GM12872 (cell line): ENCODE measurements at regions not wholly inside any gene's neighbourhood (a gene's known extent, or its start where the extent isn't known, plus 50 kb on each side); places are given as distances from the start of the nearest gene placed in this dataset.

Experiments
- CTCF ChIP-seq: IDR thresholded peaks from 3 replicates; pipeline ENCODE4 v1.5.1; 2011; ENCODE audit warnings: low read depth, mild to moderate bottlenecking, low read length, moderate library complexity; ENCODE audit not compliant: insufficient read depth

GRCh38 chr2:193549661-193550060 lies 1354.9 kb upstream of the TMEFF2 start:
- TF ChIP-seq CTCF = no peak

GRCh38 chr2:193542762-193543161 lies 1348.0 kb upstream of the TMEFF2 start:
- TF ChIP-seq CTCF = no peak

GRCh38 chr2:193539188-193539587 lies 1344.5 kb upstream of the TMEFF2 start:
- TF ChIP-seq CTCF = no peak

- no peak for TF ChIP-seq CTCF
These were observed 1343.3 kb upstream of the TMEFF2 start for GRCh38 chr2:193538061-193538460.

- TF ChIP-seq CTCF = no peak
These were observed 1342.8 kb upstream of the TMEFF2 start for GRCh38 chr2:193537531-193537930.

GRCh38 chr2:193528458-193528857 lies 1333.7 kb upstream of the TMEFF2 start:
- no peak for TF ChIP-seq CTCF

- no peak for TF ChIP-seq CTCF
These were observed 1332.4 kb upstream of the TMEFF2 start for GRCh38 chr2:193527146-193527545.

GRCh38 chr2:193523662-193524061 lies 1328.9 kb upstream of the TMEFF2 start:
- TF ChIP-seq CTCF = no peak
